ENCODE measurements at regions not wholly inside any gene's neighbourhood (a gene's known extent, or its start where the extent isn't known, plus 50 kb on each side); places are given as distances from the start of the nearest gene placed in this dataset.

- no peak for TF ChIP-seq POLR2AphosphoS5 (IDR thresholded peaks at IDR 0.05; ENCODE audit: borderline replicate concordance, low read depth, low read length)
- no peak for TF ChIP-seq FOXP2 (optimal IDR thresholded peaks at IDR 0.05; ENCODE audit: control extremely low read depth, extremely low read length, insufficient read depth)
- no peak for TF ChIP-seq EZH2 (IDR thresholded peaks at IDR 0.05)
Measured at GRCh38 chr3:174430986-174431385, 428.1 kb upstream of the NAALADL2 start.

All from SK-N-MC (cell line).